Neural progenitor cell (in vitro differentiated cells): ENCODE measurements at regions not wholly inside any gene's neighbourhood (a gene's known extent, or its start where the extent isn't known, plus 50 kb on each side); places are given as distances from the start of the nearest gene placed in this dataset.

Experiments used
- EZH2 ChIP-seq: fragments of 200-600 bp; sonication (generic); IDR thresholded peaks from 2 replicates; pipeline ENCODE4 v1.6.1; 2017; ENCODE audit warnings: antibody characterized with exemption, mild to moderate bottlenecking, moderate library complexity
- EZH2phosphoT487 ChIP-seq: fragments of 200-600 bp; sonication (generic); IDR thresholded peaks from 2 replicates; pipeline ENCODE4 v1.6.1; 2017; ENCODE audit warnings: antibody characterized with exemption
- TF ChIP-seq, protein P1 (sequence below): fragments of 200-600 bp; sonication (generic); IDR thresholded peaks from 2 replicates; pipeline ENCODE4 v1.5.1; 2017; ENCODE audit warnings: antibody characterized with exemption, mild to moderate bottlenecking

DNA sequence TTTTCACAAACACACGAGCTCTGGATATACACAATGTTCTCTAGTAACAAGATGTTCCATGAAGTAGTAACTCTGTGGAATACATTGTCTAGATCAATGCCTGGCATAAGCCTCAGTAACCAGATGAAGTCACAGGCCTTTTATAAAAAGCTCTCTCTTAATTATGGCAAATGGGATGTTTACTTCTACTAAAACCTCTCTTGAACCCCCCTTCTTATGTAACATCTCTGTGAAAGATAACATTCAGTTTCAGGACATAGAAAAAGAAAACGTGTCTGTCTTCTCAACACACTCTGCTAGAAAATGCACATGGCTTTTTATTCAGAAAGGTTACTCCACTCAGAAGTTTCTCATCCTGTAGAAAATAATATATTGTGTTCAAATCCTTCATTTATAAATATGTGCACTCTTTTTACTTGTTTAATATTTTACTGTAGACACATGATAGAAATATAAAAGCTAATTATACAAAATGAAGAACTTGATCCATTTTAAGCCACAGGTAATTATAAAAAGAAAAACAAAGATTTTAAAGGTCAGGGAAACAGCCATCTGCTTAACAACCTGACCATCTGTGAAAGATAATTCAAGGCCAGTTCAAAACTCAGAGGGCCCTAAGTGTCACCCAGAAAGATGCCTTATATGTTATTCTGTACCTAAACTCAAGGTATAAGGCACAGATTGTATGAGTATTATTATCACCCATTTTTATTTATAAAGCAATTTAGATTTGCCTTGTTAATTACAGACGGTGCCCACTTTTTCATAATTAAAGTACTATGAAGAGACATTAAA lies 812.0 kb downstream of the CDH18 start:
- no peak for TF ChIP-seq EZH2phosphoT487
- TF ChIP-seq, protein P1, sequence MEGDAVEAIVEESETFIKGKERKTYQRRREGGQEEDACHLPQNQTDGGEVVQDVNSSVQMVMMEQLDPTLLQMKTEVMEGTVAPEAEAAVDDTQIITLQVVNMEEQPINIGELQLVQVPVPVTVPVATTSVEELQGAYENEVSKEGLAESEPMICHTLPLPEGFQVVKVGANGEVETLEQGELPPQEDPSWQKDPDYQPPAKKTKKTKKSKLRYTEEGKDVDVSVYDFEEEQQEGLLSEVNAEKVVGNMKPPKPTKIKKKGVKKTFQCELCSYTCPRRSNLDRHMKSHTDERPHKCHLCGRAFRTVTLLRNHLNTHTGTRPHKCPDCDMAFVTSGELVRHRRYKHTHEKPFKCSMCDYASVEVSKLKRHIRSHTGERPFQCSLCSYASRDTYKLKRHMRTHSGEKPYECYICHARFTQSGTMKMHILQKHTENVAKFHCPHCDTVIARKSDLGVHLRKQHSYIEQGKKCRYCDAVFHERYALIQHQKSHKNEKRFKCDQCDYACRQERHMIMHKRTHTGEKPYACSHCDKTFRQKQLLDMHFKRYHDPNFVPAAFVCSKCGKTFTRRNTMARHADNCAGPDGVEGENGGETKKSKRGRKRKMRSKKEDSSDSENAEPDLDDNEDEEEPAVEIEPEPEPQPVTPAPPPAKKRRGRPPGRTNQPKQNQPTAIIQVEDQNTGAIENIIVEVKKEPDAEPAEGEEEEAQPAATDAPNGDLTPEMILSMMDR: no peak
- TF ChIP-seq EZH2: no peak
